SKM-1 (cell line): ENCODE measurements at regions not wholly inside any gene's neighbourhood (a gene's known extent, or its start where the extent isn't known, plus 50 kb on each side); places are given as distances from the start of the nearest gene placed in this dataset.
"Not testable (repeated sequence)": the region's sequence is repeated elsewhere in the genome, so short reads cannot be mapped to it uniquely, and the experiment has no call there.

ENCODE experiments used
- DNase-seq: peaks from one replicate; lab custom pipeline; 2025; ENCODE audit not compliant: unreplicated experiment; lab: John Stamatoyannopoulos, UW

DNA sequence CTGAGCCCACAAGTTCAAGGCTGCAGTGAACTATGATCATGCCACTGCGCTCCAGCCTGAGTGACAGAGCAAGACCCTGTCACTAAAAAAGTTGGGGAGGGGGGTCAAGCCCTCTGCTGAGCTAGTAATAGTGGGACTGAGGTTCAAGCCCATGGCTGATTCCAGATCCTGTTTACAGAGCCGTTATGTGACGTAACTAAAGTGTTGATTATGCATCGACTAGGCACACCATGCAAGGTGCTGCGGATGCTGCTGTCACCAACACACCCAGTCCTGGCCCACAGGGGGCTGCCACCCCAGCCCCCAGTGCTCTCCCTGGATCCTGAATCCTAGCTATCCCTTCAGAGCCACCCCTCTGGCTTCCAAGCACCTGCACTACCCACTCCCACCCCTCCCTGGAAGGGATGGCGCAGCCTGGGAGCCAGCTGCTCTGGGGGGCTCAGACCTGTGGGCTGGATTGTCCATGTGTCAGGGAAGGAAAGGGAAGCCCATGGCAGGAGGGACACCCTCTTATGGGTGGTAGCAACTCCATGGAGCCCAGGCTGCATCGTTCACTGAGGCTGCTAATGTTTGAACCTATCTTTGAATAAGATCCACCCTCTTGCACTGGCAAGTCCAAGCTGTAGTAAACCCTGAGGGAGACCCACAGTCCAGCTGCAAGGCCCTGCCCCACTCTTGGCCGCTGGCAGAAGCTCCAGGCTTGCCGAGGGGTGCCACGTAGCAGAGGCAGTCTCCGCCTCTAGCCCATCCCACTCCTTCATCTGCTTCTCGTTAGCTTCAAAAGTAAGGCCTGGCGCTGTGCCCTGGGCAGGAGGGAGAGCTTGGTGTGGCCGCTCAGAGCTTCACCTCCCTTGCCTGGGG, 95.0 kb downstream of the SNX5 start:
- DNase-seq, result no peak

DNA sequence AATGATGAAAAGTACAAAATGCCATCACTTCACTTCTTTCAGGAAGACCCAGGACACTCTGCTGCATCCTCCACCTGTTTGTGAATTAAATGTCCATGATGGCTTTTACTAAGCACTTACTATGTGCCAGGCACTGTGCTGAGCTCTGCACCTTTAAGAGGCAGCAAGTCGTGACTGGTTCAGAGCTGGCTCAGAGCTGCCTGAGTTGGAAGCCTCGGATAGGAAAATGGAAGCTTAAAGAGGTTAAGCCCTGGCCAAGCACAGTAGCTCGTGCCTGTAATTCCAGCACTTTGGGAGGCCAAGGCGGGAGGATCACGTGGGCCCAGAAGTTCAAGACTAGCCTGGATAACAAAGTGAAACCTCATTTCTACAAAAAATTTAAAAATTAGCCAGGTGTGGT, 95.6 kb downstream of the SNX5 start:
- no peak for DNase-seq

GRCh38 chr20:17872434-17872833, 96.2 kb downstream of the SNX5 start:
- no peak for DNase-seq

DNA sequence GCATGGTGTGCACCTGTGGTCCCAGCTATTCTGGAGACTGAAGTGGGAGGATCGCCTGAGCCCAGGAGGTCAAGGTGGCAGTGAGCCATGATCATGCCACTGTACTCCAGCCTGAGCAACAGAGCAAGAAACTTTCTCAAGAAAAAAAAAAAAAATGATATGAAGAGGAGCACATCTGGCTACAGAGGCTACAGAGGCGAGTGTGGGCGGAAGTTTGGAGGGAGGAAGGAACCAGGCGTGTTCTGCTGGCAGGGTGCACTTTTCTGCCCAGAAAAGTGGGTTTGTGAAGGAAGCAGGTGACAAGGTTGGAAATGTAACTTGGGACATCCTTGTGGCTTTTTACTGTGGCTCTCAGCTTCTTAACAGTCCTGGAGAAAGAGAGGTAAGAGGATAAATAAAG, 96.7 kb downstream of the SNX5 start:
- DNase-seq, result no peak

DNA sequence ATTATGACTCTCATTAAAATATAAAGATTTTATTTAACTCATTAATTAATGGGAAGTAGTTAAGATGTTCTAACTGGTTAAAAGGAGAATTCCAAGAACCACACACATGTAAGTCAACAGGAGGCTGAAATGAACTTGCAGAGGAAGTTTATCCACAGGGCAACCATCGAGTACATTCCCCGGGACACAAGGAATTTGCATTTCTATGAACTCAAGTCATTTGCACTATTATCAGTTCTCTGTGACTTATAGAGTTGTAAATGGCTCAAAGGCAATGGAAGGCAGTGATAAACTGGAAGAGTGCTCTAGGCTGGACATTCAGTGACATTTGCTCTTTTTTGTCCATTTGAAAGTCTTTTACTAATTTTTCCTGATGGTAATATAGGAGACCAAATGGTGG, 97.4 kb downstream of the SNX5 start:
- no peak for DNase-seq

DNA sequence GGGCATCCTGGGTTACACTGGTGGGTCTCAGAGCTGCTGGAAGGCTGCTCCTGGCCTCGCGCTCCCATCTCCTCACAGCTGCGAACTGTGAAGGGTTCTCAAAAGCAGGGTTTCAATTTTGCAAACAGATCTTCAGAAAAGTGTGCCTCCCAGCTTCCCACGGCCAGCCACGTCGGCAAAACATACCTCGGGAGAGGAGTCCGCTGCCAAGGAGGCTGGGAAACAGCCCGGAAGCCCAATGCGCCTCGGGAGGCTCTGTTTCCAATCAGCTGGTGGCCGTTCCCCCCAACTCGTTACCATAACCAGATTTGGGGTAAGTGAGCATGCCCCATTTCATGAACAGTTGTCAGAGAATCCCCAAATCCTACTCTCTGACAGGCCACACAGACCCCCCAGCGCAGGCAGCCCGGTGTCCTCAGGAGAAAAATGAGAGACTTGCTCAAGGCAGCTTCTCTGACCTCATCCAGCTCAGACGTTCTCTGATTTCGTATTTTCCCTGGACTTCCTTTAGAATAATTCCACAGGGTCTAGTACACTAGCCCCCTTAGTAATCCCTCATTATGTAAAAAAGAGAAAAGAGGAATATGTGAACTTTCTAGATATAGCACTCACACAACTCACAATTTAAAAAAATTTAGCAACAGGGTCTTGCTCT, 98.4 kb downstream of the SNX5 start:
- DNase-seq, result no peak

DNA sequence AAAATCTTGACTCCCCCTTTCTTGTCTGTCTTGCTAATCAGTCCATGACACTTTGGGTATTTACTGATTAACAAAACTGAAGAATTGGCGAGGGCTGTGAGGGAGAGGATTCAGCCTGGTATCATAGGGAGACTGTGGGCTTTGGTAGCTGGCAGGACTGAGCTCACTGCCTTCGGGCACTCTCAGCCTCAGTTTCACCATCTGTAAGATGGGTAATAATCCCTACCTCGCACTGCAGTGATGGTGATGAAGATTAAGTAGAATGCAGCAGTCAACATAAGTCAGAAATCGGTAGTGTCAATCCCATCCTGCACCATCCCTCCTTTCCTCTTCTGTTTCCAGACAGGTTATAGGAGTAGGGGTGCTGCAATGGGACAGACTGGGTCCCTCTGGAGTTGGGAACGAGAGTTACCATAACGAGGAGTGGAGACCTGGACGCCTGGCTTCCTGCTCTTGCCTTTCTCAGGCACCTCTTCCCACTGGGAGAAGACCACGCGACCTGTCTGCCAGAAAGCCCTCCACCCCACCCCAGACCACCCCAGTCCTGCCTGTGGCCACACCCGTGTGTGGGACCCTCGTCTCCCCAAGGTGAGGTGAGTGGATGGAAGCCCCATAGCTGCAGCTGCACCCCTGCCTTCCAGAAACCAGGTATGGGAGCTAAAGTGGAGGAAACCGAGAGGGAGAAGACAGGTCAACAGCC, 99.1 kb downstream of the SNX5 start:
- no peak for DNase-seq

DNA sequence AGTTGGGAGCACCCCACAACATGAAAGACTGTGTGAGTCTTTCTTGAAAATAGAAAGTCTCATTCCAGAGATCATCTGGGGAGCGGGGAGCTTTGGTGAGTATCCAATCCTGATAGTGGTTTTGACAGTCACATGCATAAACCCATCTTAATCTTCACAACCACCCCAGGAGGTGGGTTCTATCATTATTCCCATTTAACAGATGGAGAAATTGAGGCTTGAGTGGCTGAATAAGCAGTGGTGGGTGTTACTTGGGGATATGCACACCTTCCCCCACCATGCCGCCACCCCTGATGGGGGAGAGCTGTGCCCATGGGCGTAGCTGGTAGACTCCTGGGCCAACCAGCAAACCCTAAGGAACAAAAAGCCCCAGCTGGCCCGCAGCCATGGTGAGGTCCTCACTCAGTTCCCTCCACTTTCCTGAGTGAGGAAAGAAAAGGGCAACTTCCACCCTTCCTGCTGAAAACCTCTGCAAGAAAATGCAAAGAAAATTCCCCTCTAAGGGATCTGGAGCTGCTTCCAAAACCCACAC, 99.8 kb downstream of the SNX5 start:
- no peak for DNase-seq

GRCh38 chr20:17868151-17868550, 100.4 kb downstream of the SNX5 start:
- DNase-seq, result no peak

DNA sequence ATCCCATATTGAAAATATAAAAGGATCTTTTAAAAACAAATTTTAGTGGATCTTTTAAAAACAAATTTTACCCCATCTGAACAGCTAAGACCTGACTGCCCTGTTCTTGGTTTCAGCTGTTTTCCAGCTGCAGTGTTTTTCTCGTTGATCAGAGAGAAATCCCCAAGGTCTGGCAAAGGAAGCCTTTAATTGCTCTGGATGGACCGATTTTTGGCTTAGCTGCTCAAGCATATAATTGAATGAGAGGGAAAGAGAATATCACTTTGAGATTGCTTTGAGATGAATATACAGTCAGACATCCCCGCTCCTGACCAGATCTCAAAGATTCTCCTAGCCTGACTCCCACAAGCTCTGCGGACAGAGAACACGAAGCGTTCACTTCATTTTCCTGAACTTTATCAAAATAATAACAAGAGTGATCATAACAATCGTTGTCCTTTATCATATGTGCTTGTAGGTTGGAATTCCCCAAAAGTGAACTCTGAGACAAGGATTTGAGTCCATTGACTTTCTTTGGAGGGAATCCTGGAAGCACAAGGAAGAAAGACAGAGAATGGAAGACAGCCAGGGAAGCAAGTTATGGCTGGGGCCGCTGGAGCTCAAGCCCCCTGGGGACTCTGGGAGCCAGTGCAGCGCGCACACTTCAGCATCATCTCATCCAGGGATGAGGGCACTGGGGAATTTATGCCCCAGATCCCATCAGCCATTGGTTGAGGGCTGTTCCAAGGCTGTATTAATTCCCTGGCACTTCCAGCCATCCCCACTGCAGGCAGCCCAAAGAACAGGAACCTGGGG, 101.3 kb downstream of the SNX5 start:
- no peak for DNase-seq

DNA sequence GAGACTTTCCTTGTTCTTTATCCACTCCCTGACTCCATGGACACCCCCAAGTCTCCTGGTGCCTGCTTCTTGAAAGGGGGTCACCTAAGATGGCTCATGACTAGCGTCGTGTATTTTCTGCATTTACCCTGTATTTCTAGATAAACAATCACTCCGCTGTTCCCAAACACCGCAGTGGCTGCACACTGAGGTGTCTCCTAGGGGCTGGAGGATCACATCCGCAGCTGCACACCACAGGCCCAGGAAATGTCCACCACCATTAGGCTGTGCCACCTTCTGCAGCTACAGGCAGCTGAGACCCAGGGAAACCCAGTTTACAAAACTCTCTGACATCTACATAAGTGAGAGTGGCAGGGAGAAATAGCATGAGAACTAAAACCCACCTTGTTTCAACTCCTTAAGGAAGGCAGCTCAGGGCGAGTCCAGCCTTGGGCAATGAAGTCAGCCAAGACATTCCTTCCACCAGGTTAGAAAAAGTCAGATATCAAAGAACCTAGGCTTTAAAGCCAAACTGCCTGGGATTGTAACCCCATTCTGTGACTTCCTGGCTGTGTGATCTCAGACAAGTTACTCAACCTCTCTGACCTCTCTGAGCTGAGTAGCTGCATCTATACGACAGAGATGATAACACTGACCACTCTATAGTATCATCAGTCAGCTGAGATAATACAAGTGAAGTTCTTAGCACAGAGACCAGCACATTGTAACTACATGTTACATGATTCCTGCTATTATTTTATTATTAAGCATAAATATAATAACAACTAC, 102.2 kb downstream of the SNX5 start:
- no peak for DNase-seq

DNA sequence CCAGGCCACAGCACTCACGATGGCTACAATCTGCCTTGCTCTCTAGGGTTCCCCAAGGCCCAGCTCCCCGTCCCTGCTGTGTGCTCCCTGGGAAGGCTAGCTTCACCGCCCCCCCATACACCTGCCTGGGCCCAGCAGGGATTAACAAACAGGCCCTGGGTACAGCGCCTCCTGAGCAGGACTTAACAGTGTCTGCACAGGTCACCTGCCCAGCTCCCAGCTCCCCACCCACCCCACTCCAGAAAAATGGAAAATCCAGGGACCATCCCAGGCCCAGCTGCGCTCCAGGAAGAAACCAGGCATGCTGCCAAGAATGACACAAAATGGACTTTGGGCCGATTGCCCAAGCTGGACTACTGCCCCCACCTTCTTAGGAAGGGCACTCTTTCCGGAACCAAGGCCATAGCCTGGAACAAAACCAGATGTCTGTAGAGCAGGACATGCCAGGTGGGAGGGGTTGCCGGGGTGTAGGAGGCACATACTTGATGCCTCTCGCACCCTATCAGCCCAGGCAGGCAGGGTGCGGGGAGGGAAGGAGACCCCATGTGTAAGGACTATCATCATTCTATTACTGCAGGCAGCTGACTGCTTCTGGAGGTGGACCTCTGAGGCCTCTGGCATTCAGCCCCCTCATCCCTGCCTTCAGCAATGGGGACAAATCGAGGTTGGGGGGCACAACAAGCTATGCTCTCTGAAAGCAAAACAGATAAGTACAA, 104.9 kb downstream of the SNX5 start:
- DNase-seq, result no peak

- DNase-seq, result no peak
Observed at GRCh38 chr20:17863209-17863576, 105.4 kb downstream of the SNX5 start.

GRCh38 chr20:17862171-17862570, 106.4 kb downstream of the SNX5 start:
- DNase-seq, result no peak

DNA sequence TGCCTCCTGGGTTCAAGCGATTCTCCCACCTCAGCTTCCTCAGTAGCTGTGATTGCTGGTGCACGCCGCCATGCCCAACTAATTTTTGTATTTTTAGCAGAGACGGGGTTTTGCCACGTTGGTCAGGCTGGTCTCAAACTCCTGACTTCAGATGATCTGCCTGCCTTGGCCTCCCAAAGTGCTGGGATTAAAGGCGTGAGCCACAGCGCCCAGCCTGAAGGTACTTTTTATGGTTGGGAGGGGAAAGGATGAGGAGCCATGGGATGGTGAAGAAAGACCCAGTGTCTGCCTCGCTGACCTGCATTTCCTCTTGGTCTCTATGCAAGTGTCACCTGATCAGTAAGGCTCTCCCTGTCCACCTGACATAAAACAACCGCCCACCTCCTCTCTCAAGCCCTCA, 107.0 kb downstream of the SNX5 start:
- not testable (repeated sequence) for DNase-seq

- DNase-seq, result no peak
Observed at GRCh38 chr20:17860301-17861197, 108.0 kb downstream of the SNX5 start.

DNA sequence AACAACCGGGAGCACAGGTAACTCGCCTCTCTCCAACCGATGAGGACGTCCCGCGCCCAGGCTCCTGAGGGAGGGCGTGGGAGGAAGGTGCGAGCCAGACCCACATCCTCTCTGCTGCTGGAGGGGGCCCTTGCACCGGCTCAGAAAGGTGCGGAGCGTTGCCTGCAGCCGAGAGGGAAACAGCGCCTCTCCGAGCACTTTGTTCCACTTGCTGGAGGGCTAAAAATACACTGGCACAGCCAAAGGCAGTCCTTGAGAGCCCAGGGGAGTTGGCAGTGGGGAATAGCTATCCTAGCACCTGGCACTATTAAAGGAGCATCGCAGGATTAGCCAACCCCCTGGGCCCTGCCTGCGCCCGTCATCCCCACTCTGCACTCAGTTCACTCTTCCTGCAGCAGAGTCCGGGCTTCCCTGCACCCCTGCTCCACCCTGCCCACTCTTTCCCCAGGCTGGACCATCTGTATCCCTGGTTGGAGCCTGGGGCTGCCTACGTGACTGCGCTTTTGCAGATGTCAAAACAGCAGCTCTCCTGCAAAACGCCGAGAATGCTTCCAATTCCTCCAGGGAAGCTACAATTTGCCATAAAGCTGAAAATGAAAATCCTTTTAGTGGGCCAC, 108.9 kb downstream of the SNX5 start:
- no peak for DNase-seq

GRCh38 chr20:17859002-17859615, 109.5 kb downstream of the SNX5 start:
- DNase-seq, result no peak
